ENCODE measurements at regions not wholly inside any gene's neighbourhood (a gene's known extent, or its start where the extent isn't known, plus 50 kb on each side); places are given as distances from the start of the nearest gene placed in this dataset.

DNA sequence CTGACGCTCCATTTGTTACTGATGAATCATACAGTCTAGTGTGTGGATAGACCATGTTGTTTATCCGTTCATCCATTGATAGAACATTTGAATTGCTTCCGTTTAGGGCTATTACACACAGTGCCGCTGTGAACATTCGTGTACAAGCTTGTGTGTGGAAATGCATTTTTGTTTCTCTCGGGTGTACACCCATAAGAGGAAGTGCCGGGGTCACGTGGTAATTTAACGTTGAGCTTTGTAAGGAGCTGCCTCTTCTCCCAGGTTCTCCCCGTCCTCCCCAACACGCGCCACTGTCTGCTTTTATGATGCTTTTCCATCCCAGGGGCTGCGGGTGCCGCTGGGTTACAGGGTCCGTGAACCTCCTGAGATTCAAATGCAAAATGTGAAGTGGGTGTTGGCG, 142.3 kb downstream of the IGLL1 start:
- TF ChIP-seq, protein P1, sequence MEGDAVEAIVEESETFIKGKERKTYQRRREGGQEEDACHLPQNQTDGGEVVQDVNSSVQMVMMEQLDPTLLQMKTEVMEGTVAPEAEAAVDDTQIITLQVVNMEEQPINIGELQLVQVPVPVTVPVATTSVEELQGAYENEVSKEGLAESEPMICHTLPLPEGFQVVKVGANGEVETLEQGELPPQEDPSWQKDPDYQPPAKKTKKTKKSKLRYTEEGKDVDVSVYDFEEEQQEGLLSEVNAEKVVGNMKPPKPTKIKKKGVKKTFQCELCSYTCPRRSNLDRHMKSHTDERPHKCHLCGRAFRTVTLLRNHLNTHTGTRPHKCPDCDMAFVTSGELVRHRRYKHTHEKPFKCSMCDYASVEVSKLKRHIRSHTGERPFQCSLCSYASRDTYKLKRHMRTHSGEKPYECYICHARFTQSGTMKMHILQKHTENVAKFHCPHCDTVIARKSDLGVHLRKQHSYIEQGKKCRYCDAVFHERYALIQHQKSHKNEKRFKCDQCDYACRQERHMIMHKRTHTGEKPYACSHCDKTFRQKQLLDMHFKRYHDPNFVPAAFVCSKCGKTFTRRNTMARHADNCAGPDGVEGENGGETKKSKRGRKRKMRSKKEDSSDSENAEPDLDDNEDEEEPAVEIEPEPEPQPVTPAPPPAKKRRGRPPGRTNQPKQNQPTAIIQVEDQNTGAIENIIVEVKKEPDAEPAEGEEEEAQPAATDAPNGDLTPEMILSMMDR (IDR thresholded peaks at IDR 0.05), result no peak
- TF ChIP-seq POLR2A (IDR thresholded peaks at IDR 0.05), result no peak

Measured in right lobe of liver (tissue), 4 donors.